ENCODE measurements at regions not wholly inside any gene's neighbourhood (a gene's known extent, or its start where the extent isn't known, plus 50 kb on each side); places are given as distances from the start of the nearest gene placed in this dataset.

DNA sequence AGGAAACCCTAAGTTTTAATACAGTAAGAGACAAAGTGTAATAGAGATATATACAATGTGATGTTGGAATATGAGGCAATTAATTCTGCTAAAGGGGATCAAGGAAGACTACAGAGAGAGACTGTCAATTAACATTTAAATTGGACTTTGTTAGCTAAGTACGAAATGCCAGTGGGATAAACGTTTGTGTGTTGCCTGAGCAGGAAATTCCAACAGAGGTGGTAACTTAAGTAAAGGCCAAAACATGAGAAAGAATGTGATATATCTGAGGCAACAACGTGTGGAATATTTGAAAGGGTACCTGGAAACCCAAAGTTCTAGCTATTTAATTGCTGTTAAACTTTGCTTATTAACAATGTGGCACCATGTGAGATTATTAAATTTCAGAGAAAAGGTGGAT is 1666.9 kb upstream of the WWC1 start:
- TF ChIP-seq, protein P1, sequence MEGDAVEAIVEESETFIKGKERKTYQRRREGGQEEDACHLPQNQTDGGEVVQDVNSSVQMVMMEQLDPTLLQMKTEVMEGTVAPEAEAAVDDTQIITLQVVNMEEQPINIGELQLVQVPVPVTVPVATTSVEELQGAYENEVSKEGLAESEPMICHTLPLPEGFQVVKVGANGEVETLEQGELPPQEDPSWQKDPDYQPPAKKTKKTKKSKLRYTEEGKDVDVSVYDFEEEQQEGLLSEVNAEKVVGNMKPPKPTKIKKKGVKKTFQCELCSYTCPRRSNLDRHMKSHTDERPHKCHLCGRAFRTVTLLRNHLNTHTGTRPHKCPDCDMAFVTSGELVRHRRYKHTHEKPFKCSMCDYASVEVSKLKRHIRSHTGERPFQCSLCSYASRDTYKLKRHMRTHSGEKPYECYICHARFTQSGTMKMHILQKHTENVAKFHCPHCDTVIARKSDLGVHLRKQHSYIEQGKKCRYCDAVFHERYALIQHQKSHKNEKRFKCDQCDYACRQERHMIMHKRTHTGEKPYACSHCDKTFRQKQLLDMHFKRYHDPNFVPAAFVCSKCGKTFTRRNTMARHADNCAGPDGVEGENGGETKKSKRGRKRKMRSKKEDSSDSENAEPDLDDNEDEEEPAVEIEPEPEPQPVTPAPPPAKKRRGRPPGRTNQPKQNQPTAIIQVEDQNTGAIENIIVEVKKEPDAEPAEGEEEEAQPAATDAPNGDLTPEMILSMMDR (IDR thresholded peaks at IDR 0.05; ENCODE audit: low read length) = no peak
- no peak for TF ChIP-seq EZH2 (IDR thresholded peaks at IDR 0.05; ENCODE audit: borderline replicate concordance, low read length)
